HUES64 (cell line): ENCODE measurements at regions not wholly inside any gene's neighbourhood (a gene's known extent, or its start where the extent isn't known, plus 50 kb on each side); places are given as distances from the start of the nearest gene placed in this dataset.
A peak's percentile ranks its signal among the peaks of the same experiment; 100 is the strongest.

Experiments
- H3K27ac ChIP-seq: 2 replicates; pipeline ENCODE4 v1.7.0; 2013; ENCODE audit warnings: low read depth, low read length, inconsistent platforms
- H3K27me3 ChIP-seq: 2 replicates; pipeline ENCODE4 v1.6.1; 2013; ENCODE audit warnings: mild to moderate bottlenecking, low read length; ENCODE audit not compliant: insufficient read depth
- H3K36me3 ChIP-seq: 2 replicates; pipeline ENCODE4 v1.6.1; 2013; ENCODE audit warnings: mild to moderate bottlenecking, low read length; ENCODE audit not compliant: insufficient read depth
- H3K4me1 ChIP-seq: 2 replicates; pipeline ENCODE4 v1.6.1; 2013; ENCODE audit warnings: mild to moderate bottlenecking, low read length, moderate library complexity; ENCODE audit not compliant: insufficient read depth
- H3K4me3 ChIP-seq: 2 replicates; pipeline ENCODE4 v1.5.1; 2013; ENCODE audit warnings: mild to moderate bottlenecking, low read length, moderate library complexity
- H3K9ac ChIP-seq: 2 replicates; pipeline ENCODE4 v1.6.1; 2013; ENCODE audit warnings: mild to moderate bottlenecking, low read depth, low read length
- H3K9me3 ChIP-seq: 2 replicates; pipeline ENCODE4 v1.6.1; 2013; ENCODE audit warnings: low read depth, low read length; ENCODE audit not compliant: insufficient read depth
- WGBS: fragments of 150-250, 120-280 bp; methylation state at CpG from one replicate; pipeline ENCODE4 v1.1.7; 2013; ENCODE audit warnings: missing lambda C conversion rate; 5-methylcytosine and 5-hydroxymethylcytosine counted together

DNA sequence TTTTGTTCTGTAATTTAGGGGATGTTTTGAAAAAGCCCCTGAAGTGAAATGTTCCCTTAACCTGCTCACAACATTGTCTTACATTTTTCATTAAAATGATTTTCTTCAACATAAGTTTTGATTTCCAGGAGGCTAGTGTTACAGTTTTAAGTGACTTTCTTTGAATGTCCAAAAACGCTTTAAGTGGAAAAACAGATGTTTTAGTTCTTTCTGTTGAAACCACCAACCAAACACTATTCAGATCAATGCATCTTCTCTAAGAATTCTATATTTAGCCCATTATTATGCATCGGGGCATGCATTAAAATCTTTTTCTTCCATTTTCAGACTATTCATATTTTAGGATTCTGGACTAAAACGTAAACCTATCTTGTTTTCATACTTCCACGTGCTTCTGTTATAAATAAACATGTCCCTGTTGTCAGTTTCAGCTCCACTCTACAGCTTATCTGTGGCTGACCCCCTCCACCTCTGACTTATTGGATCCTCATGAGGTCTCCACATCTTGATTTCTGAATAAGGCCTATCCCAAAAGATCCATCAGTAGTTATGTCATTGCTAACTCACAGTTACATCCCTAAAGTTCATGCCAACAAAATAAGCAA lies 882.3 kb upstream of the SEMA6A start:
- no peaks in the 10 kb centered on the region for H3K36me3 ChIP-seq
- no peaks in the 10 kb centered on the region for H3K27me3 ChIP-seq
- H3K4me3 ChIP-seq: no peak overlapping the region
- H3K9me3 ChIP-seq: no peaks in the 10 kb centered on the region; the same call in 1 of the 2 replicates
- H3K9ac ChIP-seq: no peak overlapping the region
- WGBS: 95% methylated on average over 4 of the region's 4 CpGs
- no peaks in the 10 kb centered on the region for H3K4me1 ChIP-seq
- no peak overlapping the region for H3K27ac ChIP-seq

DNA sequence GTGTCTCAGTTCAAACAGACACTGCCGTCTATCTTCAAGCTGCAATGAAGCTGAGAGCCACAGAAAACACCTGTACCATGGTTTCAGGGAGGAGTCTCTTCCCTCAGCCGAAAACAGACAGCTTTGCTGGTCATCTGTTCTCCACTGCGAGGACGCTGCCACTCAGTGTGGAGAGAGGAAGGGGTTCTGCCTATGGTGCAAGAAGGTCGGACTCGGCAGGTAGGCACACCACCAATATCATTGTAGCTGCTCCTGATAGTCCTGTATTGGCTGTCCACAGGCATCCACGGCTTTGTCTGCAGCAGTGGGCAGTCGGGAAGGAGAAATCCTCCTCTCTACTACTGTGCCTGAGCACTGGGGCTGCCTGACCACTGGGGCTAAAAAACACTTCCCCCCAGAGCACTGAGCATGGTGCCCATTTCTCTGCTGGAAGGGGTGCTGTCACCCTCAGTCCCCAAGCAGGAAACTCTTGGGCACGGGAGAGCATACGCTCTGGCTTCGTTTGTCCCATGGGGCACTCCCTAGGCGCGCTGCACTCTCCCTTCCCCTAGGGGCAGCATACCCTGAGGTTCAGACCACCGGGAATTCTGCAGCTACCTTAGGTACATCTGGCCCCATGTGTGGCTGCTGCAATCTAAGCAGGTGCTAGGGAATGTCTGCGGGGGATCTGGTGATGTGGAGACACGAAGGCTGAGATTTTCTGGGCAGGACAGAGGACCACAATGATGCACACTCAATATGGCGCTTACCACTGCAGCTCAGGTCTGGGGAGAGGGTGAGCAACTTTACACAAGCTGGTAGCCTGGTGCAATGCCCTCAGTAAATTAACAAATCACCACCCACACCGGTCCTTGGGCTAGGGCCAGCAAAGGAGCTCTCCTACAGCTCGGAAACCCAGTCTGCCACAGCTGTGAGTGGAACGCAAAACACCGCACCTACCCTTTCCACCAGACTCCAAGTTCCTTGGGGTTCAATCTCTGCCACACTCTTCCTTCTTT lies 880.9 kb upstream of the SEMA6A start:
- Histone ChIP-seq H3K27me3 (no peaks in the 10 kb centered on the region), H3K27ac (no peak overlapping the region), H3K4me1 (no peaks in the 10 kb centered on the region), H3K9ac (no peak overlapping the region), H3K36me3 (no peaks in the 10 kb centered on the region), H3K4me3 (peak overlapping the region; percentile 71), H3K9me3 (no peaks in the 10 kb centered on the region; the same call in 1 of the 2 replicates)
- 95% methylated on average over 21 of the region's 21 CpGs for WGBS

DNA sequence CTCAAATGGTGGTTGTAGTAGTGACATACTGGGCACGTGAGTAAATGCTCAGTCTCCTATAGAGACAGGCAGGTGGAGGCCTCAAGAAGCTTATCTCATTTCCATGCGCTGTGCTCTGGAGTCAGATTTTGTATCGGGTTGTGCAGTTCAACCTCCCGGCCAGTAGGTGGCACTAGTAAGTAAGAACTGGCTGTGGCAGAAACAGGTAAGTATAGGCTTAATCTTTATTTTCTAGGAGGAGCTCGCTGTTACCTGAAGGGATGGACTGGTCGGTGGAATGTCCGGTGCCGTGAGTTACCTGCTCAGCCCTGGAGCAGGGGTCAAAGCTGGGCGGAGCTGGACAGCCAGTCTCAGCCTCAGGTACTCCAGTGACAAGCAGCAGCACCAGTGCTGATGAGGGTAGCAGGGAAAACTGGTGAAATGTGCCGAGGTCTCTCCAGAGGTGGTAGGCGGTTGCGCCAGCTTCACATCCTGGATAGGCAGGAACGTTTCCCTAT lies 880.1 kb upstream of the SEMA6A start:
- H3K4me3 ChIP-seq: peak overlapping the region; percentile 71

DNA sequence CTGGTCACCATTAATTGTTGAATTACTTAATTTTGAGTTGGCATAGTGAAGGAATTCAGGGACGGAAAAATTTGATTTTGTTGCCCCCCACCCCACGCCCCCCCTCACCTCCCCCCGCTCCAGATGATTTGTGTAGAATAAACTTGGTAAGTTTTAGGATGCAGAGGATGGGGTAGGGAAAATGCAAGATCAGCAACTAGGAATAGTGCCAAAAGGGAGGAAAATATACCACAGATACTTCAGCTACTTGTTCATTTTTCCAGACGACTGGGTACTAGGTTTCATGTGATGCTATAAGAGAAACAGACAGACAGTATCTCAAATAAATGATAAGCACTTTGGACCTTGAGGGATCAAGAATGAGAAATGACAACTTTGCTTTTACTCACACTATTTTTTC lies 862.2 kb upstream of the SEMA6A start:
- Histone ChIP-seq H3K27ac (no peak overlapping the region), H3K4me3 (no peak overlapping the region), H3K4me1 (peaks cover 29% of the 10 kb centered on the region), H3K36me3 (no peaks in the 10 kb centered on the region), H3K27me3 (no peaks in the 10 kb centered on the region), H3K9ac (no peak overlapping the region), H3K9me3 (no peaks in the 10 kb centered on the region)
- WGBS: no CpG with 5 or more reads among the region's 4 CpGs

More for the DNA sequence above, 880.1 kb upstream of the SEMA6A start:
- H3K4me1 ChIP-seq: no peaks in the 10 kb centered on the region
- H3K9ac ChIP-seq: no peak overlapping the region
- H3K27ac ChIP-seq: no peak overlapping the region
- WGBS: 93% methylated on average over 13 of the region's 13 CpGs
- H3K9me3 ChIP-seq: no peaks in the 10 kb centered on the region; the same call in 1 of the 2 replicates
- H3K36me3 ChIP-seq: no peaks in the 10 kb centered on the region
- H3K27me3 ChIP-seq: no peaks in the 10 kb centered on the region

DNA sequence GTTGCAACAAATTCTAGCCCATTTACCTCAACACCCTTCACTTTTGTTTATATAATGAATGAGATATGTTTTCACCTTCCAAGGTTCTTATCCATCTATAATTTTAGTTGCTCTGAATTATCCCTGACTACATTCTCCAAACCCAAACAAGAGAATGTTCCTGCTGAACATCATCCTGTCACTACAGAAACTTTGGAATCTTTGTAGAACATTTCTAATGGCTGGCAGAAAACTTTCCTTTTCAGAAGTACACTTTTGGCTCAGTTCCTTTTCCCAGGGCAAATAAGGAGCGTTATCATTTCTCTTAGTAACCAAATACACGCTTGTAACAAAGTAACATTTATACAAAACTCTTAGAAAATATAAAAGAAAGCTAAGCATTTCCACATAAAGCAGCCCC lies 860.6 kb upstream of the SEMA6A start:
- H3K4me3 ChIP-seq: no peak overlapping the region
- no peaks in the 10 kb centered on the region for H3K9me3 ChIP-seq
- 100% methylated on average over 2 of the region's 2 CpGs for WGBS
- H3K27me3 ChIP-seq: no peaks in the 10 kb centered on the region
- no peak overlapping the region for H3K27ac ChIP-seq
- H3K9ac ChIP-seq: no peak overlapping the region
- H3K4me1 ChIP-seq: peaks cover 29% of the 10 kb centered on the region
- H3K36me3 ChIP-seq: no peaks in the 10 kb centered on the region

DNA sequence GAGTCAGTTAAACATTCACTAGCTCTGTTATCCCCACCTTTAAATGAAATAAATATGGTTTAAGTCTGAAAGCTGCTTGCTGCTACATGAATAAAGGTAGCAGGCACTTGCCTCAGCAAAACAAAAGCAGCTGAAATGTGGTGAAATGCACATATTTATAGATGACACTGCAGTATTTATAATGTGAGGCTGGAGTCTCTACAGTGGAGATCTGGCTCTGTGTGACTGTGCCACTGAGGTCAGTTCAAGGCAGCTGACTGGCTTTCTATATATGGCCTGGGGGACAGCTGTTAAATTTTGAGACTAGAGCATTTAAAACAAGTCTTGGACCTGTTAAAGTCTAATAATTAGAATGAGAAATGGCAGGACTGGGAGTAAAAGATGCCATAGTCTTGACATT lies 859.6 kb upstream of the SEMA6A start:
- Histone ChIP-seq H3K4me1 (peaks cover 31% of the 10 kb centered on the region), H3K27ac (no peak overlapping the region), H3K27me3 (no peaks in the 10 kb centered on the region), H3K9me3 (no peaks in the 10 kb centered on the region), H3K4me3 (no peak overlapping the region), H3K9ac (no peak overlapping the region), H3K36me3 (no peaks in the 10 kb centered on the region)

DNA sequence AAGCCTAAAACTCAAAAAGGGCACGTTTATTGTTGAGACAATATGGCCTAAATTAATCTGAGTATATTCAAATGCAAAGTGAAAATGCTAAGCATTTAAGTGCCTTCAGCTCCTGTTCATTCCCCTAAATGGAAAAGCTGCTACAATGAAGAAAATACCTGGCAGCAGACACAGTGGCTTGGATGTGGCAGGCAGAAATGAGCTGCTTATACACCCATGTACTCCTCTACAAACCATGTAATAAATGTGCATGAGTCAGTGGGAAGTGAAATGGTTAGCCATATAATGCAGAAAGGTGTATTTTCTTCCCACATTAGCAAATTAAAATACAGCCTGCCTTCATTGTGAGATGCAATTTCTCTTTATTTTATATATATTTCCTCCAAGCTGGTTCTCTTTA lies 859.2 kb upstream of the SEMA6A start:
- Histone ChIP-seq H3K27ac (no peak overlapping the region), H3K9ac (no peak overlapping the region), H3K27me3 (no peaks in the 10 kb centered on the region), H3K4me3 (no peak overlapping the region), H3K4me1 (peaks cover 32% of the 10 kb centered on the region), H3K36me3 (no peaks in the 10 kb centered on the region), H3K9me3 (no peaks in the 10 kb centered on the region)
- WGBS: 30% methylated on average over 1 of the region's 1 CpG

DNA sequence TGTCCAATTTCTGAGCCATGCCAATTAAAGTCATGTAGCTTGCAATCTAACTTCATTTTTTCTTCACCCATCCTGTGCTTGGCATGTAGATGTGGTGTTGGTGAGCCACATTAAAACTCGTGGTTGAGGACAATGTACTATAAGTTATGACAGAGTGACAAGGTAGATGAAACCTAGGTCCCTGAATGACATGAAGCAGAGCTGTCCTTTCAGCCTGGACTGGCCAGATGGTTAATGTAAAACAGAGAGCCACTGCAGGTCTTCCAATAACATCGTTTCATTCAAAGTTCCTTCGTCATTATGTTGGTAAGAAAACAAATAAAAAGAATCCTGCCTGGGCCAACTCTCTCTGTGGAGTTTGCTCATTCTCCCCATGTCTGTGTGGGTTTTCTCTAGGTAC lies 856.5 kb upstream of the SEMA6A start:
- Histone ChIP-seq H3K9me3 (no peaks in the 10 kb centered on the region), H3K9ac (no peak overlapping the region), H3K4me3 (no peak overlapping the region), H3K4me1 (peaks cover 20% of the 10 kb centered on the region; the same call in 1 of the 2 replicates), H3K36me3 (no peaks in the 10 kb centered on the region), H3K27ac (no peak overlapping the region), H3K27me3 (no peaks in the 10 kb centered on the region)
- WGBS: 99% methylated on average over 3 of the region's 3 CpGs

DNA sequence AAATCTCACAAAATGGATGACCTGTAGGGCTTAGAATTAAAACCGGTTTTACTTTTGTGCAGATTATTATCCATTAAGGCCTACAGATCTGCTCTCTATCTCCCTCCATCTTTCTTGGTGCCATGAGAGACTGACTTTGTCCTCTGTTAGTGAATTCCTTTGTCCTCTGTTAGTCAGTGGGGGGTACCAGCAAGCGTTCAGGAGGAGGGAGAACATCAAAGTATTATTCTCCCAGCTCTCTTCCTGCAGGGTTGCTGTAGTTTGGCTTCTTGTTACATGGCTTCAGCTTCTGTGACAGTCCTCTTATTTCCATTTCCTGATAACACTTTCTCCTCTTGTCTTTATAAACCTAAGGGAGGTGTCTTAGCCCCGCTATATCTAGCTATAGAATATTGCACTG lies 850.5 kb upstream of the SEMA6A start:
- Histone ChIP-seq H3K27me3 (no peaks in the 10 kb centered on the region), H3K9me3 (peaks cover 7% of the 10 kb centered on the region; the same call in 1 of the 2 replicates), H3K36me3 (no peaks in the 10 kb centered on the region), H3K4me3 (no peak overlapping the region), H3K4me1 (peaks cover 3% of the 10 kb centered on the region; the same call in 1 of the 2 replicates), H3K9ac (no peak overlapping the region), H3K27ac (no peak overlapping the region)
- WGBS: 64% methylated on average over 3 of the region's 3 CpGs

DNA sequence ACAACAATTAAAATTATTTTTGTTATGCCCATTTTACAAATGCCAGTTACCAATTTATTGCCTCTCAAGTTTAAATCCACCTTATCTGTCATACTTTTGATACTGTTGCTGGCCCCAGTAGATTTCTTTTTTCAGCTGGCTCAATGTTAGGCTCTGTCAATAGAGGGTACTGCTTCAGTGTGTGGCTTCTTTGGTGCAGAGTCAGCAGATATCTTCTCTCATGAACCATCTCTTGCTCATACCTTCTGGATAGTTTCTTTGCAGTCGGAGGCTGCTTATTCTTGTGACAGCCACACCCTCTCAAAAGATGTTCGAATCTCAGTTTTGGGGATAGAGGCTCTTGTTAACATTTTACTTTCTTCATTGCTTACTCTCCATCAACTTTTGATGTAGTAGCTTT lies 849.9 kb upstream of the SEMA6A start:
- Histone ChIP-seq H3K36me3 (no peaks in the 10 kb centered on the region), H3K4me3 (no peak overlapping the region), H3K4me1 (peaks cover 3% of the 10 kb centered on the region; the same call in 1 of the 2 replicates), H3K27me3 (no peaks in the 10 kb centered on the region), H3K9me3 (peaks cover 7% of the 10 kb centered on the region; the same call in 1 of the 2 replicates), H3K9ac (no peak overlapping the region), H3K27ac (no peak overlapping the region)
- 83% methylated on average over 1 of the region's 2 CpGs for WGBS

DNA sequence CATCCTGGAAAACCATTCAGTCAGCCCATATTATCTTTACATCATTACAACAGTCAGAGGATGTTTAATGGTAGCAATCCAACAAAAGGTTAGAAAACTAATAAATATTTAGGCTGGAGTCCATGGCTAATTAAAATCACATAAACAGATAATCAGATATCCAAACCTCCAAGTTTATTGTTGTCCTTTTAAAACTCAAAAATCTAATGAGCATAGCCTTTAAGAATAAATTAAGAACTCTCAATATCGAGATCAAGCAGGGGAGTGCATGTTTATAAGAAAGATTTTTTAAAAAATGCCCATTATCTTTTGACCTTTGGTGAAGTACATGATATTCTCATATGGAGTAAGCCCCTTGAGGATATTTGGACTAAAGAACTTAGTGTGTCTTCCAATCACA lies 842.9 kb upstream of the SEMA6A start:
- Histone ChIP-seq H3K9me3 (peaks cover 7% of the 10 kb centered on the region; the same call in 1 of the 2 replicates), H3K27me3 (no peaks in the 10 kb centered on the region), H3K4me3 (no peak overlapping the region), H3K4me1 (no peaks in the 10 kb centered on the region), H3K36me3 (no peaks in the 10 kb centered on the region), H3K9ac (no peak overlapping the region), H3K27ac (no peak overlapping the region)
- WGBS: no CpG with 5 or more reads among the region's 1 CpG
